ENCODE measurements at regions not wholly inside any gene's neighbourhood (a gene's known extent, or its start where the extent isn't known, plus 50 kb on each side); places are given as distances from the start of the nearest gene placed in this dataset.

DNA sequence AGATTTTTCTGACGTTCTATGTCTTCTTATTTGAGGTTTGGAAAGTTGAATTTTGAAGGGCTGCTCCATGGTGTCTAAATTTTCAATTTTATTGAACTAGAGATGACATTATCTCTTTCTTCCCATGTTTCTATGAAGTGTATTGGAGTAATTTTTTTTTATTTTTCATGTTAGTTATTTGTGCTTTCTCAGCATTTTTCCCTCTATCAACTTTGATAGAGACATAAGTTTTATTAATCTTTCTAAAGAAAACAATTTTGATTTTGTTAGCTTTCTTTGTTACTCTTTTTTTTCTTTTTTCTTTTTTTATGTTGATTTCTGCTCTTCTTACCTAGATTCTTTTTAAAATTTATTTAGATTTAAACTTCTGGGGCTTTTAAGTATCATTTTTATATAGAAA is 1694.8 kb downstream of the PCDH9 start:
- no peaks in the 10 kb centered on the region for H3K36me3 ChIP-seq
- H3K9me3 ChIP-seq, result no peaks in the 10 kb centered on the region
- H3K4me3 ChIP-seq (ENCODE audit: low read depth, low read length), result no peak overlapping the region
- H3K4me1 ChIP-seq, result peaks cover 1% of the 10 kb centered on the region
- no peak for TF ChIP-seq CTCF (IDR thresholded peaks at IDR 0.05; ENCODE audit: low read depth, low read length)
- no peaks in the 10 kb centered on the region for H3K27me3 ChIP-seq
- no peak for DNase-seq

GRCh38 chr13:65532231-65532630 is 1697.9 kb downstream of the PCDH9 start:
- H3K27me3 ChIP-seq, result no peaks in the 10 kb centered on the region
- no peak for TF ChIP-seq CTCF (IDR thresholded peaks at IDR 0.05; ENCODE audit: low read depth, low read length)
- H3K36me3 ChIP-seq, result no peaks in the 10 kb centered on the region
- no peak overlapping the region for H3K4me3 ChIP-seq (ENCODE audit: low read depth, low read length)
- DNase-seq, result no peak
- peaks cover 4% of the 10 kb centered on the region for H3K4me1 ChIP-seq
- no peaks in the 10 kb centered on the region for H3K9me3 ChIP-seq

DNA sequence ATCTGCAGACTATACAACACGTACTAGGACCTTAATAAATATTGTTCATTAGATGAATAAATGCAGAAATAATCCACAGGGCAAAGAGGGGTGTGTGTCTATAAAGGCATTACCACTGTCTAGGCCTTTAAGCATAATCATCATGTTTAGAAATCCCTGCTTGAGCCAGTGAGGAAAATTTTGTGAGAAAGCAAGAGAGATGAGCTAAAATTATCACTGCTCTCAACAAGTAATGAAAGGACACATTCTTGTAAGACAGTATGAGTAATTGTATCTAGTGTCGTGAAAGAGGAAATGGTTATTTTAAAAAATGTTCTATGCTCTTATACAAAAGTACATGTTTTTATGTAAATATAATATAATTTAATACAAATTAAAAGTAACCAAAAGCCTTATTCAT is 1699.4 kb downstream of the PCDH9 start:
- no peak for DNase-seq
- no peak for TF ChIP-seq CTCF (IDR thresholded peaks at IDR 0.05; ENCODE audit: low read depth, low read length)
- no peak overlapping the region for H3K4me3 ChIP-seq (ENCODE audit: low read depth, low read length)
- H3K27me3 ChIP-seq, result no peaks in the 10 kb centered on the region
- H3K4me1 ChIP-seq, result peaks cover 4% of the 10 kb centered on the region
- no peaks in the 10 kb centered on the region for H3K36me3 ChIP-seq
- no peaks in the 10 kb centered on the region for H3K9me3 ChIP-seq

DNA sequence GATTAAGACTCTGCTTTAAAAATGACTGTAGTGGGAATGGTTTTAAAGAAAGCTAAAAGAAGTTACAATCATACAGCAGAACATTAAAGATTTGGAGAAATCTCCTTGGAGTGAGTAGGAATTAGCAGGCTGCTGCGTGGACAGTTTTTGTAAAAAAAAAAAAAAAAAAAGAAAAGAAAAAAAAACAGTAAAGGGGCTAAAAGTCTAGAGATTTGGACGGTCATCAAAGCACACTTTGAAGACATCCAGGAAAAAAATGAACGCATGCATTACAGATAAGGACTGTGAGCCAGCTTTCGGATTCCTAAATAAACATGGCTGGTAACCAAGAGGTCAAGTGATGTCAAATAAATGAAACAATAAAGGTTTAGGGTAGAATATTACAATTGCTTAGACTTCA is 1700.6 kb downstream of the PCDH9 start:
- Histone ChIP-seq H3K27me3 (no peaks in the 10 kb centered on the region), H3K4me3 (ENCODE audit: low read depth, low read length) (no peak overlapping the region), H3K36me3 (no peaks in the 10 kb centered on the region), H3K9me3 (no peaks in the 10 kb centered on the region), H3K4me1 (peaks cover 4% of the 10 kb centered on the region)
- TF ChIP-seq CTCF (IDR thresholded peaks at IDR 0.05; ENCODE audit: low read depth, low read length), result no peak
- DNase-seq, result no peak

- no peak overlapping the region for H3K4me3 ChIP-seq (ENCODE audit: low read depth, low read length)
- no peaks in the 10 kb centered on the region for H3K27me3 ChIP-seq
- H3K9me3 ChIP-seq, result no peaks in the 10 kb centered on the region
- no peak for DNase-seq
- no peak for TF ChIP-seq CTCF (IDR thresholded peaks at IDR 0.05; ENCODE audit: low read depth, low read length)
- H3K36me3 ChIP-seq, result no peaks in the 10 kb centered on the region
- H3K4me1 ChIP-seq, result no peaks in the 10 kb centered on the region; the same call in 1 of the 2 replicates
Measured at GRCh38 chr13:65508745-65509144, 1721.4 kb downstream of the PCDH9 start.

GRCh38 chr13:65508338-65508737 is 1721.8 kb downstream of the PCDH9 start:
- Histone ChIP-seq H3K27me3 (no peaks in the 10 kb centered on the region), H3K4me3 (ENCODE audit: low read depth, low read length) (no peak overlapping the region), H3K9me3 (no peaks in the 10 kb centered on the region), H3K4me1 (no peaks in the 10 kb centered on the region; the same call in 1 of the 2 replicates), H3K36me3 (no peaks in the 10 kb centered on the region)
- no peak for DNase-seq
- no peak for TF ChIP-seq CTCF (IDR thresholded peaks at IDR 0.05; ENCODE audit: low read depth, low read length)

Measured in BE2C (cell line).